ENCODE measurements at regions not wholly inside any gene's neighbourhood (a gene's known extent, or its start where the extent isn't known, plus 50 kb on each side); places are given as distances from the start of the nearest gene placed in this dataset.

- Histone ChIP-seq H3K4me3 (ENCODE audit: low read length) (no peak overlapping the region), H3K9ac (ENCODE audit: low read length) (no peak overlapping the region), H3K79me2 (ENCODE audit: low read length) (peaks cover 8% of the 10 kb centered on the region), H3K4me1 (ENCODE audit: low read length) (no peaks in the 10 kb centered on the region), H3K27ac (ENCODE audit: low read length) (no peak overlapping the region), H4K20me1 (ENCODE audit: insufficient read depth, low read length) (no peaks in the 10 kb centered on the region), H2AFZ (ENCODE audit: low read length) (no peak overlapping the region), H3K27me3 (replicated peaks; ENCODE audit: insufficient read depth, low read length) (no peaks in the 10 kb centered on the region), H3F3A (ENCODE audit: insufficient read depth, low read length) (no peaks in the 10 kb centered on the region), H3K4me2 (ENCODE audit: low read depth, low read length) (no peak overlapping the region), H3K36me3 (replicated peaks; ENCODE audit: insufficient read depth, low read length) (no peaks in the 10 kb centered on the region; the same call in 1 of the 2 replicates), H3K9me3 (replicated peaks; ENCODE audit: insufficient read depth, low read length) (no peaks in the 10 kb centered on the region), H3K9me2 (replicated peaks; ENCODE audit: insufficient read depth, low read length) (no peaks in the 10 kb centered on the region)
- TF ChIP-seq EZH2phosphoT487 (IDR thresholded peaks at IDR 0.05; ENCODE audit: low read length) (no peak), CTCF (IDR thresholded peaks at IDR 0.05; ENCODE audit: low read length) (no peak), EZH2 (optimal IDR thresholded peaks at IDR 0.05; ENCODE audit: low read depth, low read length) (no peak)
- no peak for DNase-seq
These were observed 116.6 kb upstream of the BOD1 start for GRCh38 chr5:173733021-173733420.

- Histone ChIP-seq H3K79me2 (ENCODE audit: low read length) (peaks cover 12% of the 10 kb centered on the region), H3K4me3 (ENCODE audit: low read length) (no peak overlapping the region), H2AFZ (ENCODE audit: low read length) (no peak overlapping the region), H3K9ac (ENCODE audit: low read length) (no peak overlapping the region), H3K9me3 (replicated peaks; ENCODE audit: insufficient read depth, low read length) (no peaks in the 10 kb centered on the region), H3K27ac (ENCODE audit: low read length) (no peak overlapping the region), H3F3A (ENCODE audit: insufficient read depth, low read length) (no peaks in the 10 kb centered on the region), H3K9me2 (replicated peaks; ENCODE audit: insufficient read depth, low read length) (no peaks in the 10 kb centered on the region), H3K36me3 (replicated peaks; ENCODE audit: insufficient read depth, low read length) (no peaks in the 10 kb centered on the region; the same call in 1 of the 2 replicates), H3K27me3 (replicated peaks; ENCODE audit: insufficient read depth, low read length) (no peaks in the 10 kb centered on the region), H3K4me2 (ENCODE audit: low read depth, low read length) (no peak overlapping the region), H4K20me1 (ENCODE audit: insufficient read depth, low read length) (no peaks in the 10 kb centered on the region), H3K4me1 (ENCODE audit: low read length) (no peaks in the 10 kb centered on the region)
- DNase-seq: no peak
- no peak for TF ChIP-seq EZH2phosphoT487 (IDR thresholded peaks at IDR 0.05; ENCODE audit: low read length)
- no peak for TF ChIP-seq CTCF (IDR thresholded peaks at IDR 0.05; ENCODE audit: low read length)
- no peak for TF ChIP-seq EZH2 (optimal IDR thresholded peaks at IDR 0.05; ENCODE audit: low read depth, low read length)
These were observed 117.0 kb upstream of the BOD1 start for GRCh38 chr5:173733425-173733824.

GRCh38 chr5:173733831-173734501 lies 117.5 kb upstream of the BOD1 start:
- no peak for TF ChIP-seq EZH2phosphoT487 (IDR thresholded peaks at IDR 0.05; ENCODE audit: low read length)
- no peak overlapping the region for H3K9ac ChIP-seq (ENCODE audit: low read length)
- no peaks in the 10 kb centered on the region; the same call in 1 of the 2 replicates for H3K36me3 ChIP-seq (replicated peaks; ENCODE audit: insufficient read depth, low read length)
- no peak for DNase-seq
- H2AFZ ChIP-seq (ENCODE audit: low read length): no peak overlapping the region
- H4K20me1 ChIP-seq (ENCODE audit: insufficient read depth, low read length): no peaks in the 10 kb centered on the region
- no peaks in the 10 kb centered on the region for H3K9me3 ChIP-seq (replicated peaks; ENCODE audit: insufficient read depth, low read length)
- no peaks in the 10 kb centered on the region for H3K4me1 ChIP-seq (ENCODE audit: low read length)
- H3F3A ChIP-seq (ENCODE audit: insufficient read depth, low read length): no peaks in the 10 kb centered on the region
- no peaks in the 10 kb centered on the region for H3K27me3 ChIP-seq (replicated peaks; ENCODE audit: insufficient read depth, low read length)
- H3K27ac ChIP-seq (ENCODE audit: low read length): no peak overlapping the region
- peaks cover 16% of the 10 kb centered on the region for H3K79me2 ChIP-seq (ENCODE audit: low read length)
- no peak overlapping the region for H3K4me3 ChIP-seq (ENCODE audit: low read length)
- no peaks in the 10 kb centered on the region for H3K9me2 ChIP-seq (replicated peaks; ENCODE audit: insufficient read depth, low read length)
- H3K4me2 ChIP-seq (ENCODE audit: low read depth, low read length): no peak overlapping the region

GRCh38 chr5:173734716-173735115 lies 118.3 kb upstream of the BOD1 start:
- no peak overlapping the region for H3K4me2 ChIP-seq (ENCODE audit: low read depth, low read length)
- TF ChIP-seq CTCF (IDR thresholded peaks at IDR 0.05; ENCODE audit: low read length) (no peak), EZH2phosphoT487 (IDR thresholded peaks at IDR 0.05; ENCODE audit: low read length) (no peak), EZH2 (optimal IDR thresholded peaks at IDR 0.05; ENCODE audit: low read depth, low read length) (no peak)
- H3F3A ChIP-seq (ENCODE audit: insufficient read depth, low read length): no peaks in the 10 kb centered on the region
- DNase-seq: no peak
- H3K9me3 ChIP-seq (replicated peaks; ENCODE audit: insufficient read depth, low read length): no peaks in the 10 kb centered on the region
- H3K4me1 ChIP-seq (ENCODE audit: low read length): no peaks in the 10 kb centered on the region
- no peaks in the 10 kb centered on the region for H4K20me1 ChIP-seq (ENCODE audit: insufficient read depth, low read length)
- H3K4me3 ChIP-seq (ENCODE audit: low read length): no peak overlapping the region
- H3K36me3 ChIP-seq (replicated peaks; ENCODE audit: insufficient read depth, low read length): no peaks in the 10 kb centered on the region; the same call in 1 of the 2 replicates
- peaks cover 23% of the 10 kb centered on the region for H3K79me2 ChIP-seq (ENCODE audit: low read length)
- no peaks in the 10 kb centered on the region for H3K9me2 ChIP-seq (replicated peaks; ENCODE audit: insufficient read depth, low read length)
- no peaks in the 10 kb centered on the region for H3K27me3 ChIP-seq (replicated peaks; ENCODE audit: insufficient read depth, low read length)
- no peak overlapping the region for H2AFZ ChIP-seq (ENCODE audit: low read length)
- H3K27ac ChIP-seq (ENCODE audit: low read length): no peak overlapping the region
- no peak overlapping the region for H3K9ac ChIP-seq (ENCODE audit: low read length)
